ENCODE measurements at regions not wholly inside any gene's neighbourhood (a gene's known extent, or its start where the extent isn't known, plus 50 kb on each side); places are given as distances from the start of the nearest gene placed in this dataset.

GRCh38 chr5:8805653-8806052, 740.2 kb downstream of the SEMA5A start:
- CTCF ChIA-PET, result no interaction called here
- Histone ChIP-seq H3K4me1 (ENCODE audit: control insufficient read depth, extremely low read depth, insufficient read depth, low read length) (no peaks in the 10 kb centered on the region), H3K27me3 (ENCODE audit: control insufficient read depth in 2 of 2, insufficient read depth in 2 of 2, low read length in 2 of 2) (no peaks in the 10 kb centered on the region), H4K20me1 (replicated peaks; ENCODE audit: control insufficient read depth, extremely low read depth, insufficient read depth, low read length) (no peaks in the 10 kb centered on the region), H3K9ac (replicated peaks; ENCODE audit: extremely low read depth, insufficient read depth, low read length) (no peak overlapping the region), H3K79me2 (ENCODE audit: control insufficient read depth, insufficient read depth, low read length) (no peaks in the 10 kb centered on the region), H3K9me1 (replicated peaks; ENCODE audit: control insufficient read depth, extremely low read depth, insufficient read depth, low read length) (no peaks in the 10 kb centered on the region), H3K4me3 (replicated peaks in 1 of 3; ENCODE audit: insufficient read depth in 1 of 3, low read depth in 1 of 3, low read length in 3 of 3) (no peak overlapping the region), H3K9me3 (replicated peaks; ENCODE audit: control insufficient read depth, insufficient read depth, low read length) (no peaks in the 10 kb centered on the region), H3K4me2 (ENCODE audit: insufficient read depth, low read length) (no peak overlapping the region), H3K27ac (ENCODE audit: insufficient read depth, low read depth, low read length) (no peak overlapping the region), H3K36me3 (ENCODE audit: control insufficient read depth in 2 of 2, extremely low read depth in 1 of 2, insufficient read depth in 2 of 2, low read length in 2 of 2) (no peaks in the 10 kb centered on the region), H2AFZ (ENCODE audit: low read depth, low read length) (no peak overlapping the region)
- intact Hi-C loops (cut with micrococcal nuclease) (no loop called here), dilution Hi-C loops (cut with MboI; ENCODE audit: extremely low pct_ligation_motif_present, low sequenced_read_pairs) (no loop called here)
- TF ChIP-seq POLR2AphosphoS5 (IDR thresholded peaks at IDR 0.05; ENCODE audit: insufficient read depth, low read depth, low read length), result no peak
- no peak for TF ChIP-seq GATA2 (IDR thresholded peaks at IDR 0.05; ENCODE audit: insufficient read depth, insufficient read length, low read depth, low read length)
- no peak for TF ChIP-seq POLR2A (IDR thresholded peaks at IDR 0.05; ENCODE audit: low read depth, low read length)
- TF ChIP-seq JUN (IDR thresholded peaks at IDR 0.05; ENCODE audit: borderline replicate concordance, insufficient read depth, insufficient read length, low read depth), result no peak
- TF ChIP-seq MAX (IDR thresholded peaks at IDR 0.05; ENCODE audit: insufficient read depth, insufficient read length), result no peak
- DNase-seq (ENCODE audit: low read depth, low spot score), result no peak
- BruUV-seq (replicated peaks), result no TSS peak
- no peak for FAIRE-seq
- POLR2A ChIA-PET, result no interaction called here

- FAIRE-seq (no peak), DNase-seq (ENCODE audit: low read depth, low spot score) (no peak)
- Histone ChIP-seq H3K79me2 (ENCODE audit: control insufficient read depth, insufficient read depth, low read length) (no peaks in the 10 kb centered on the region), H4K20me1 (replicated peaks; ENCODE audit: control insufficient read depth, extremely low read depth, insufficient read depth, low read length) (no peaks in the 10 kb centered on the region), H3K36me3 (ENCODE audit: control insufficient read depth in 2 of 2, extremely low read depth in 1 of 2, insufficient read depth in 2 of 2, low read length in 2 of 2) (no peaks in the 10 kb centered on the region), H3K4me1 (ENCODE audit: control insufficient read depth, extremely low read depth, insufficient read depth, low read length) (no peaks in the 10 kb centered on the region), H3K4me3 (replicated peaks in 1 of 3; ENCODE audit: insufficient read depth in 1 of 3, low read depth in 1 of 3, low read length in 3 of 3) (no peak overlapping the region), H3K27ac (ENCODE audit: insufficient read depth, low read depth, low read length) (no peak overlapping the region), H3K4me2 (ENCODE audit: insufficient read depth, low read length) (no peak overlapping the region), H2AFZ (ENCODE audit: low read depth, low read length) (no peak overlapping the region), H3K27me3 (ENCODE audit: control insufficient read depth in 2 of 2, insufficient read depth in 2 of 2, low read length in 2 of 2) (no peaks in the 10 kb centered on the region), H3K9me1 (replicated peaks; ENCODE audit: control insufficient read depth, extremely low read depth, insufficient read depth, low read length) (no peaks in the 10 kb centered on the region), H3K9ac (replicated peaks; ENCODE audit: extremely low read depth, insufficient read depth, low read length) (no peak overlapping the region), H3K9me3 (replicated peaks; ENCODE audit: control insufficient read depth, insufficient read depth, low read length) (no peaks in the 10 kb centered on the region)
- CTCF ChIA-PET, result no interaction called here
- no TSS peak for BruUV-seq (replicated peaks)
- intact Hi-C loops (cut with micrococcal nuclease), result no loop called here
- TF ChIP-seq POLR2AphosphoS5 (IDR thresholded peaks at IDR 0.05; ENCODE audit: insufficient read depth, low read depth, low read length) (no peak), CTCF (IDR thresholded peaks at IDR 0.05; ENCODE audit: extremely low read depth in 1 of 2, insufficient read depth in 1 of 2, low read depth in 1 of 2, low read length in 2 of 2) (no peak), JUN (IDR thresholded peaks at IDR 0.05; ENCODE audit: borderline replicate concordance, insufficient read depth, insufficient read length, low read depth) (no peak), GATA2 (IDR thresholded peaks at IDR 0.05; ENCODE audit: insufficient read depth, insufficient read length, low read depth, low read length) (no peak), FOS (IDR thresholded peaks at IDR 0.05; ENCODE audit: borderline replicate concordance, insufficient read depth, low read length) (no peak), POLR2A (IDR thresholded peaks at IDR 0.05; ENCODE audit: low read depth, low read length) (no peak), EZH2 (IDR thresholded peaks at IDR 0.05; ENCODE audit: borderline replicate concordance, low read depth, low read length, severe bottlenecking) (no peak), MYC (IDR thresholded peaks at IDR 0.05; ENCODE audit: low read depth, low read length) (no peak), MAX (IDR thresholded peaks at IDR 0.05; ENCODE audit: insufficient read depth, insufficient read length) (no peak)
- POLR2A ChIA-PET, result no interaction called here
- dilution Hi-C loops (cut with MboI; ENCODE audit: extremely low pct_ligation_motif_present, low sequenced_read_pairs), result no loop called here
Observed at GRCh38 chr5:8807636-8808035, 738.2 kb downstream of the SEMA5A start.

Measured in endothelial cell of umbilical vein (primary cell).